Suprapubic skin (tissue), 3 donors: ENCODE measurements at regions not wholly inside any gene's neighbourhood (a gene's known extent, or its start where the extent isn't known, plus 50 kb on each side); places are given as distances from the start of the nearest gene placed in this dataset.

Experiments
- POLR2A ChIP-seq, 2 donors: fragments of 450-650 bp; IDR thresholded peaks; one replicate each; pipeline ENCODE4 v1.6.1; 2017; ENCODE audit warnings: antibody characterized with exemption in 2 of 2, mild to moderate bottlenecking in 2 of 2, moderate library complexity in 2 of 2
- TF ChIP-seq, protein P1 (sequence below), 2 donors: fragments of 200-600 bp in 1 of 2; fragments of 450-650 bp in 1 of 2; sonication (generic) in 1 of 2; IDR thresholded peaks; one replicate each; pipeline ENCODE4 v1.5.1; 2016 to 2019; ENCODE audit warnings: antibody characterized with exemption in 2 of 2, mild to moderate bottlenecking in 1 of 2, moderate library complexity in 1 of 2

DNA sequence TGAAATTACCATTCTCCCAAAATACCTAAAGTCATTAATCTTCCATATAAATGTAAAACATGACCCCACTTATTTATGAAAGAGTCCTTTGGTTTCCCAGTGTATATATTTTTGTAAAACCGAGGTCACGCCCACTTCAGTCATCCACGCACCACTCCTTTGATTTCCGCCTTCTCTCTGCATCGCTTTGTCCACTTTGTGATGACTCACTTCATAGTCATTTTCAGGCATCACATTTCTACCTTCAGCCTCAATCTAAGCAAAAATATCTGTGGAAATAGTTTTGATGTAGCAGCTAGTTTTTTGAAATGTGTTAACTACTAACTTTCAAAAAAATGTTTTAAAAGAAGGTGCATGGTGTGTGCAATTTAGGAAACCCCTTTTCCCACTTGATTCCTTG is 793.5 kb upstream of the SOX11 start:
- TF ChIP-seq, protein P1, sequence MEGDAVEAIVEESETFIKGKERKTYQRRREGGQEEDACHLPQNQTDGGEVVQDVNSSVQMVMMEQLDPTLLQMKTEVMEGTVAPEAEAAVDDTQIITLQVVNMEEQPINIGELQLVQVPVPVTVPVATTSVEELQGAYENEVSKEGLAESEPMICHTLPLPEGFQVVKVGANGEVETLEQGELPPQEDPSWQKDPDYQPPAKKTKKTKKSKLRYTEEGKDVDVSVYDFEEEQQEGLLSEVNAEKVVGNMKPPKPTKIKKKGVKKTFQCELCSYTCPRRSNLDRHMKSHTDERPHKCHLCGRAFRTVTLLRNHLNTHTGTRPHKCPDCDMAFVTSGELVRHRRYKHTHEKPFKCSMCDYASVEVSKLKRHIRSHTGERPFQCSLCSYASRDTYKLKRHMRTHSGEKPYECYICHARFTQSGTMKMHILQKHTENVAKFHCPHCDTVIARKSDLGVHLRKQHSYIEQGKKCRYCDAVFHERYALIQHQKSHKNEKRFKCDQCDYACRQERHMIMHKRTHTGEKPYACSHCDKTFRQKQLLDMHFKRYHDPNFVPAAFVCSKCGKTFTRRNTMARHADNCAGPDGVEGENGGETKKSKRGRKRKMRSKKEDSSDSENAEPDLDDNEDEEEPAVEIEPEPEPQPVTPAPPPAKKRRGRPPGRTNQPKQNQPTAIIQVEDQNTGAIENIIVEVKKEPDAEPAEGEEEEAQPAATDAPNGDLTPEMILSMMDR (IDR thresholded peaks at IDR 0.05) = no peak
- no peak for TF ChIP-seq POLR2A (IDR thresholded peaks at IDR 0.05)
